ENCODE measurements at regions not wholly inside any gene's neighbourhood (a gene's known extent, or its start where the extent isn't known, plus 50 kb on each side); places are given as distances from the start of the nearest gene placed in this dataset.

DNA sequence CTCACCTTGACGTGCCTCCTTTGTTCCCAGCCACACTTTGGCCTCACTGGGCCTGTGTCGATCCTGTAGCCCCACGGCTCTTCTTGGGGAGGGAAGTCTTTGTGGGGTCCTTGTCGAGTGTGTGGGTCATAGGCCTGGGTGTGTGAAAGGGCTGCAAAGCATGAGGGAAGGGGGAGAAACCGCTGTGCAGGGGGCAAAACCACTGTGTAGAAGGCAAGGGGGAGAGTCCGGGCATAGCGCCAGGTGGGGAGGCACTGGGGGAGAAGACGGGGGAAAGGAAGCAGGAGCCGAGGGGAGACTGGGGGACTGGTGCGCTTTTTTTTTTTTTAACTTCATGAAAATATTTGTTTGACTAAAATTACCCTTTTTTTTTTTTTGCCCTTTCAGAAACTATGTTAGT is 65.1 kb upstream of the RASD2 start:
- Histone ChIP-seq H3K36me3 (ENCODE audit: control insufficient read depth in 4 of 4, insufficient read depth in 4 of 4, low read length in 4 of 4) (no peaks in the 10 kb centered on the region), H3K9ac (ENCODE audit: insufficient read depth in 1 of 2, low read length in 2 of 2) (no peak overlapping the region), H3K27me3 (ENCODE audit: control insufficient read depth in 3 of 3, insufficient read depth in 3 of 3, low read length in 2 of 3) (no peaks in the 10 kb centered on the region), H3K9me3 (ENCODE audit: control insufficient read depth in 4 of 4, insufficient read depth in 3 of 4, low read length in 3 of 4) (peaks cover 0 to 2% (median 0%) of the 10 kb centered on the region in 4 donors), H3K27ac (ENCODE audit: low read depth in 1 of 2, low read length in 1 of 2) (no peak overlapping the region), H3K4me1 (ENCODE audit: control insufficient read depth in 5 of 5, insufficient read depth in 5 of 5, low read length in 5 of 5) (peaks cover 0 to 28% (median 13%) of the 10 kb centered on the region in 5 donors), H3K4me3 (no peak overlapping the region)
- peak; percentile 42 to 65 (median 49) for DNase-seq
- TF ChIP-seq CTCF (IDR thresholded peaks at IDR 0.05; ENCODE audit: control extremely low read depth, extremely low read depth), result no peak
- ATAC-seq (ENCODE audit: insufficient read depth, low FRiP score), result no peak
- 24 to 42% methylated on average over 10 of the region's 10 CpGs for WGBS, 2 donors

DNA sequence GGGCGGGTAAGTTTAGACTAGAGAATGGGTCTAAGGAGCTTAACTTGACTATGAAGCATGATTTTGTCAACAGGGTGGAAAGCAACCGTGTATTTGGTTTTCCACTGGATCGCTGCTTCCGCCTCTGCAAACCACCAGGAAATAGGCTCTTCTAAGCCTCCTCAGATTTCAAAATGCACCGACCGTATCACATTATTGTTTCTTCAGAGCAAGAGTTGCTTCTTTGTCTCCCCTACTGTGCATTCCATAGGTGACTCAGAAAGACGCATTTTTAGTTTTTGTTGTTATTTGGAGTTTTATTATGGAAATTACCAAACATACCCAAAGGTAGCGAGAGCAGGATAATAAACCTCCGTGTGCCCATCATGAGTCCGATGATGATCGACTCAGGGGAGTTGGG is 64.3 kb upstream of the RASD2 start:
- Histone ChIP-seq H3K4me1 (ENCODE audit: control insufficient read depth in 5 of 5, insufficient read depth in 5 of 5, low read length in 5 of 5) (peaks cover 0 to 36% (median 21%) of the 10 kb centered on the region in 5 donors), H3K4me3 (no peak overlapping the region), H3K27ac (ENCODE audit: low read depth in 1 of 2, low read length in 1 of 2) (no peak overlapping the region), H3K36me3 (ENCODE audit: control insufficient read depth in 4 of 4, insufficient read depth in 4 of 4, low read length in 4 of 4) (no peaks in the 10 kb centered on the region), H3K9me3 (ENCODE audit: control insufficient read depth in 4 of 4, insufficient read depth in 3 of 4, low read length in 3 of 4) (no peaks in the 10 kb centered on the region), H3K9ac (ENCODE audit: insufficient read depth in 1 of 2, low read length in 2 of 2) (no peak overlapping the region), H3K27me3 (ENCODE audit: control insufficient read depth in 3 of 3, insufficient read depth in 3 of 3, low read length in 2 of 3) (no peaks in the 10 kb centered on the region)
- TF ChIP-seq CTCF (IDR thresholded peaks at IDR 0.05; ENCODE audit: control extremely low read depth, extremely low read depth), result no peak
- DNase-seq (no peak), ATAC-seq (ENCODE audit: insufficient read depth, low FRiP score) (no peak)
- whole genome bisulfite sequencing, 2 donors, result 72 to 78% methylated on average over 11 of the region's 11 CpGs

GRCh38 chr22:35477911-35478582 is 62.6 kb upstream of the RASD2 start:
- H3K27ac ChIP-seq (ENCODE audit: low read depth in 1 of 2, low read length in 1 of 2), result no peak overlapping the region
- peak overlapping the region in 1 of 2 donors; percentile 23 for H3K9ac ChIP-seq (ENCODE audit: insufficient read depth in 1 of 2, low read length in 2 of 2)
- peak; percentile 85 to 97 (median 97) for DNase-seq
- no peaks in the 10 kb centered on the region for H3K36me3 ChIP-seq (ENCODE audit: control insufficient read depth in 4 of 4, insufficient read depth in 4 of 4, low read length in 4 of 4)
- H3K9me3 ChIP-seq (ENCODE audit: control insufficient read depth in 4 of 4, insufficient read depth in 3 of 4, low read length in 3 of 4), result no peaks in the 10 kb centered on the region
- no peaks in the 10 kb centered on the region for H3K27me3 ChIP-seq (ENCODE audit: control insufficient read depth in 3 of 3, insufficient read depth in 3 of 3, low read length in 2 of 3)
- ATAC-seq (ENCODE audit: insufficient read depth, low FRiP score), result no peak
- 21 to 25% methylated on average over 11 of the region's 11 CpGs for WGBS, 2 donors
- peaks cover 0 to 37% (median 21%) of the 10 kb centered on the region in 5 donors for H3K4me1 ChIP-seq (ENCODE audit: control insufficient read depth in 5 of 5, insufficient read depth in 5 of 5, low read length in 5 of 5)
- no peak for TF ChIP-seq CTCF (IDR thresholded peaks at IDR 0.05; ENCODE audit: control extremely low read depth, extremely low read depth)
- no peak overlapping the region for H3K4me3 ChIP-seq

Data from lung (tissue), 11 donors.